ENCODE measurements at regions not wholly inside any gene's neighbourhood (a gene's known extent, or its start where the extent isn't known, plus 50 kb on each side); places are given as distances from the start of the nearest gene placed in this dataset.
"Not testable (repeated sequence)": the region's sequence is repeated elsewhere in the genome, so short reads cannot be mapped to it uniquely, and the experiment has no call there.

DNA sequence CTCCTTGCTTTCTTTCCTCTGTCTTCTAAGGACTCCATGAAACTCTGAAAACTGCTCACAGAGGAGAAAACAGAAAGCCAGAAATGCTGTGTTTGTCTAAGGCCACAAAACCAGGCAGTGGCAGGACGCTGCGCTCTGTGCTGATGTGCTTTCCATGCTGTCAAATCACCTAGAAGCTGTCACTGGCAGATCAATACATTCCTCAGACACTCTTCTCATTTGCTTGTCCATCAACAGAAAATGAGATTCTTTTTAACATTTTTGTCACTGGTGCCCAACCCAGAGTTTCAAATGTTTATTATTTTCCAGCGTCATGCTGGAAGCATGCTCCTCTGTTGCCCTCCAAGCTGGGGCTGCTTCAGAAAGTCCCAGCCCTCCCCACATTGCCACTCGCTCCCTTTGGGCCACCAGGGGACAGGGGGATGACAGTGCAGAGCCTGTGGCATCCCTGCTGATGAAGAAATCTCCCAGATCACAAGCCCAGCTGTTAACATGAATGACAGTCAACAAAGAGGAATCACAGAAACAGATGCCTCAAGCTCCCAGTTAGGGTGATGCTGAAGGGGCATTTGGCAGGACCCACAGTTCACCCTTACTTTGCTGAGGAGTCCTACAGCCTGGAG lies 117.5 kb upstream of the MEIS1 start:
- no peak for DNase-seq

DNA sequence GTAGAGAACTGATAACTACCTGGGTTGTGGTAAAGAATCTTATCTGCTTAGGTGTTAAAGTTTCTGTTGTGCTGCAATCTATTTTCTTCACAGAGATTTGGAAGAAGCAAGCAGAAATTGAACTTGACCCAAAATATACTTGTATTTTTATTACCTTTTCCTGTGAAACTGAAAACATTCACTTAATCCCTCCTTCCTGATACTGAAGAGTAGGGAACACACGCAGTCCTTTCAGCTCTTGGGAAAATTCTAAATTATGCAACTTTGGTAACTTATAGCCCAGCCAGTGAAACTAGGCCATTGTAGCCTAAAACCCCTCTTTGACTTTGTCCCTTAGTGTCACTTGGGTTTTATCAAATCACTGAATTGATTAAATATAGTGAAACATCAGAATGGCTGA lies 128.4 kb upstream of the MEIS1 start:
- DNase-seq = no peak

DNA sequence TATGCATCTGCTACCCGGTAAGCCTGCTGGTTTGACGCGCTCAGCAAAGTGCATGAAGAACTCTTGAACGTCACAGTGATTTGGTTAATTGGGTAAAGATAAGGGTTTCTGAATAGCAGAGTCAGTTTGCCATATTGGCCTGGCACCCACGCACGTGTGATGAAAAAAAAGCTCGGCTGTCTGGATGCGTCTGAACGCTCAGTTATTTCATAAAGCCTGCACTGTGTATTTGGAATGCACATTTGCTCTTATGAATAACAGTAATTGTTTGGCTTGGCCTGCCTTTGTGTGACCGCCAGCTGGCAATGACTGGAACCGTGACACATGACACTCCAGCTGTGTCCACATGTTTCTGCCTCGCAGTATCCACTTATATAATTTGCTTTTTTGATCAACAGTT lies 129.2 kb upstream of the MEIS1 start:
- peak in 40 of 51 donors; percentile 2 to 75 (median 31) for DNase-seq

DNA sequence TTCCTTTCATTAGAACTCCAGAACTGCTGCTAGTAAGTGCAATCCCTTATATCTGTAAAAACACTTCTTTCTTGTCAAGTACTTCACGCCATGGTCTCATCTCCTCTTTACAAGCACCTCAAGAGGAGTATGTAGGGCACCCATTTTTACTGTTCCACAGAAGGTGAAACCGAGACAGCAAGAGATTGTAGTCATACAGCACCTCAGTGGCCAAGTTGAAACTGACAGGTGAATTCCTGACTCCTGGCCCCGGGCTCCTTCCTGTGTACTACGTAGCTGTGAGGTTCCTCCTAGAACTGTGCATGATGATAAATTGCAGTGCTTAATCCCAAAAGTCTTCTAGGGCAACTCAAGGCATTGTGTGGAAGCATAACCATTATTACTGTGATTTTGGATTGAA lies 131.5 kb upstream of the MEIS1 start:
- DNase-seq = no peak

DNA sequence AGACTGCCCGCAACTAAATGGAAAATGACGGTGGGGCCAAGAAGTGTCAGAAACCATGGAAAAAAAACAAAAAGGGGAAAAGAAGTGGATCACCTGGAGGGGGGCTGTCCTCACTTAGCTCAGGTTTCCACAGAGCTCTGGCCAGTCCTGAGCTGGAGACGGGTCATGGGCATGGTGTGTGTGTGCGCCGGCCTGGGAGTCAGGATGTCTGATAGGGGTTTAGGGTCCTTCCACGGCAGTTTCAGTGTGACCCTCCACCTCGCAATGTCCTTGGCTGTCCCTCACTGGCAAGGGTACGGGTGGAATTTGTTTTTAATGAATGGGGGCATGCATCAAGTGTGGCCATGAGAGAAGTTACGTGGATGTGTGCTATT lies 133.2 kb upstream of the MEIS1 start:
- no peak for DNase-seq

DNA sequence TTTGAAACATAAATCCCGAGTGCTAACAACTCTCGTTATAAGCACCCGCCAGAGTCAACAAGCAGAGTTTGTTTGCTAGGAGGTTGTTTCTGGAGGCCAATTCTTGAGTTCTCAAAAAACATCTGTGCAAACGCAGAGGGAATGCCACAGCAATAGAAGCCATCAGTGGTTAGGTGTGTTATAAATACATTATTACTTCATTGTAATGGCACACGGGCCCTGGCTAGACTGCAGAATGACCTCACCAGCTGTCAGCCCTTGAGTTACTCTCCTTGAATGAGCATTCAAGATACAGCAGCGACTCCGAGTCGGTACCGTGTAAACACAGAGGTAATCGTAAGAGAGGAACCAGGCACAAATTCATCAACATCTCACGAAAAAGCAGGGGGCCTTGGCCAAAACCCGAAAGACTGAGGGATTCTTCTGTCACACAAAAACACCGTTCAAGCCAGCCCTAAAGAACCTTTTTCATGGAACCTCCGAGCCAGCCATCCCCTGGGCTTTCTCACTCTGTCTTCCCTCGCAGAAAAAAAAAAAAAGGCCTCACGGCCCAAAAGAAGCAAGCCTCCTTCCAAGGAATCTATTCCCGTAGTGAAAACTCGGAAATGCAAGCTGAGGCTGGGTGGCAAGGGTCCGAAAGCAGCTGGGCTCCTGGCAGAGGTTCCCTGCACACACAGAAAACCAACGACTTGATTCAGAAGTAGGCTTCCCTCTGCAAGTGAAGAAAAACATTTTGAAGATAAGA lies 133.7 kb upstream of the MEIS1 start:
- no peak for DNase-seq

DNA sequence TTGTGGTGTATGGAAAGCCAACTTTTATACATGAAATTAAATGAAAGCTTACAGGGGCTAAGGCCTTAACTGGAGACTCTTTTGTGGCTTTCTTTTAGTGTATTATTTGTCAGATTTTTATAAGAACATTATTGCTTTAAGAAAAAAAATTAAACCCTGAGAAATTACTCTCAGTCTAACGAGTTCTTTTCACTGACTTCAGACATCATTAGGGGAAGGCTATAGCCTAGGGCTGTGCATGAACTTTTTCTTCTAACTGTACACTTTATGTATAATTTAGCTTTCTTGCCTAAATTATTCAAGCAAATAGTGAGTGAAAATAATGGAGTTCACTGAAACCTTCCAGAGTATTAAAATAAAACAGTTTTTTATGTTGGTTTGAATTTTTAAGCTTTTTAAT lies 151.1 kb upstream of the MEIS1 start:
- DNase-seq = no peak

DNA sequence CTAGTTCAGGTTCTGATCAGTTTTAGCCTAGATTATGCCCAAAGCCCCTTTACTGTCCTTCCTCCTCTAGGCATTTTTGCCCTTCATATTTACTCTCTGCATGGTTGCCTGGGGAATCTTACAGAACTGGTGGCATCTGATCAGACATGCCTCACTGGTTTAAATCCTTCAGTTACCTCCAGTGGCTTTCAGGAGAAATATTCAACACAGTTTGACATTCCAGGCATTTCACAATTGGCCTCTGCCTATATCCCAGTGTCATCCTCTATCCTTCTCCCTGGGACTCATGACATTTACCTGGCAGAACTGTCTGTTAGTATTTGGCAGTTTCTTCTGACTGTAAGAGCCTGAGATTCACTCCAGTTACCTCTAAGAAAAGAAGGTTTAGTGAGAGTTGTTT lies 152.9 kb upstream of the MEIS1 start:
- DNase-seq = no peak

DNA sequence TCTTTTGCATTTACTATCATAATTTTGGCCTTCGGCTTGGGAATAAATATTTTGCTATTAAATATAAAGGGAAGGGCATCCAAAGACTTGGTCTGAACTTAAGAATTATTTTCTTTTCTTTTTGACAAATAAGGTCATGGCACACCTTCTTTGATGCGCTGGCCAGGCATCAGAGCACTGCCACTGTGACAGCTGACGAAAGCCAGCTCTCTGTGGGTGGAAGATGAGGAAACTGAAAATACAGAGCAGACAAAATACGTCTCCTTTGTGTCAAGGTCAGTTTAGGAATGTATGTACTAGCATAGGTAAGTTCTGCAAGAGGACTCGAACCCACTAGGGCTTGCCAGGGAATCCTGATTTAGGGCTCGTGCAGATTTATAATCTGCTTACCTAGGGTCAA lies 155.9 kb upstream of the MEIS1 start:
- no peak for DNase-seq

DNA sequence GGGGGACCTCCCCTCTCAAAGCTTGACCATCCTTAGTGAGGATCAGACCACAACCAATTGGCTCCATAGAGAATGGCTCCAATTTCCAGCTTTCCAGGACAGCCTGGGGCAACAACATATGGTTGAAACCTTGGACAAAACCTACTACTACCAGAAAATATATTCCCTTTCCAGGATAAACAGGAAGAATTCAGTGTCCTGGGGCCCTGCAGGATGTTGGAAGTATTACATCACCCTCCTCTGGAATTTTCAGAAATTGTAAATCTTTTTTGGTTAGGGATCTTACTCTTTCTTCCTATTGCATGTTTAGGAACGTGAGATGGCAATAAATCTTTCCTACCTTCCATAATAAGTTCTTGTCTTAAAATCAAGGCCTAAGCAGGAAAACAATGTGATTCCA lies 158.9 kb upstream of the MEIS1 start:
- DNase-seq = no peak

DNA sequence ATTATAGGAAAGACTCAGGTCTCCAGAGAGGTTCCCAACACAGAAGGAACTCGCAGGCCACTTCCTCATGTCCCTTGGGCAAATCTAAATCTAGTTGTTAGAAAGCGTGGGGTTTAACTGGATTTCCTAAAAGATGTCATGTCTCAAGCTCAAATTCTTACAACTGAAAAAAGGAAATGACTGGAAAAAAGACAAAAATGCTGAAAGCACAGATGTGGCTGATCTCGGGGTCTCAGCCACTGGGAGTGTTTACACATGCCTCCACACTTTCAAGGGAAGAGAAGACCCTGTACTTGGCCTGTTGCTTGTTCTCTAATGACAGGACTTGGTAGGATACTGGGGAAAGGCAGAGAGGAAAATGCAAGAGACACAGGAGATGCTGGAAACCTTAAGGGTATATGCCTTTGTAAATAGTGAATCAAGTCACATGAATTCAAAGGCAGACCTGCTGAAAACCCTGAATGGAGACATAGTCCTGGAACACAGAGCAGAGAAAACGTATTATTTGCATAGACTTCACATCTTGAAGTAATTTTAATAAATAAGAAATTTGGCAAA lies 160.9 kb upstream of the MEIS1 start:
- DNase-seq = no peak

DNA sequence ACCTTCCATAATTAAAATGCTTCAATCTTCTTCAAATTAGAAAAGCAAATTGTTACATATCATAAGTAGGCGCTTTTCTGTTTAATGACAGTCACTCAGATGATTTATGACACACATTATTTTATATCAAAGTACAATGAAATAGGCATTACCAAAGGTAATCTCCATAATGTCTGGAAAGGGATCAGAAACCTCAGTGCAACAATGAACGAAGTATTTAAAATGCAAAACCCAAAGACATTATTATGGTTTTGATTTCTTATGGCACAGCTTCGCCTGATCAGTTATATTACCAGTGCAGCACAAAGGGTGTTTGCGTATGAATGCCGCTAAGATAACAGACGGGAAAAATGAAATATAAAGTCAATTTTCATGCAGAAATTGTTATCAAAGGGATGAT lies 162.2 kb upstream of the MEIS1 start:
- DNase-seq = no peak

DNA sequence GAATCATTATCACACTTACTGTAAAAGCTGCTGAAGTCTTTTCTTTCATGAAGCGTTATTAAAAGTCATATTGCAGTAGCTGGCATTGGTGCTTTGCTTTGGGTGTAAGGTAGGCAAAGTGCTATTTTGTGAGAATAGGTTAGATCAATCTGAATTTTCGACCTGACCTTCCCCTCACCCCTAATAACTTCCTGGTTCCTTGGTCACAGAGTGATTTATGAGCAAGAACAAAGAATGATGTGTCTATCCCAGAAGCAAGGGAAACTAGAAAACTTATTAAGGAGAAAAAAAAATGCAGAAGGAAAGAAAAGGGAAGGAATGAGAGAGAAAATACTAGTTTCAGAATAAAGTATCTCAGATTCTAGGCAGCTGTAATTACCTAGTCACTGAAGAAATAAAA lies 163.1 kb upstream of the MEIS1 start:
- no peak for DNase-seq

DNA sequence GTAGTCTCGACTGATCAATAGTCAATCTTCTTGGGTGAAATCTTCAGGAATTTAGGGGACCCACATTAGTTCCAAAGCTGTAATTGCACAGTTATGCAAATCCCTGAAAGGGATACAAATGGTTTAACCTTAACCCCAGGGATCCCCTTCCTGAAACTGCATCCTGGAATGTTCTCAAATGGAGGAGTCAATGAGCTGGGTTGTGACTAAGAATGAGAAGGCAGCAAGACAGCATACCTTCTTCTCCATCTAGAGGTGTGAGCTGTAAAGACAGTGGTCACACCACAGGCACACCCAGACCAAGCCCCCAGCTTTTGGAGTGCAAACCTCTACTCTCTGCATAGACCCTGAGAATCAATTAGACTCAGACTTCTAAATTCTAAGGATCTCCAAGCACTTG lies 164.7 kb upstream of the MEIS1 start:
- DNase-seq = no peak

DNA sequence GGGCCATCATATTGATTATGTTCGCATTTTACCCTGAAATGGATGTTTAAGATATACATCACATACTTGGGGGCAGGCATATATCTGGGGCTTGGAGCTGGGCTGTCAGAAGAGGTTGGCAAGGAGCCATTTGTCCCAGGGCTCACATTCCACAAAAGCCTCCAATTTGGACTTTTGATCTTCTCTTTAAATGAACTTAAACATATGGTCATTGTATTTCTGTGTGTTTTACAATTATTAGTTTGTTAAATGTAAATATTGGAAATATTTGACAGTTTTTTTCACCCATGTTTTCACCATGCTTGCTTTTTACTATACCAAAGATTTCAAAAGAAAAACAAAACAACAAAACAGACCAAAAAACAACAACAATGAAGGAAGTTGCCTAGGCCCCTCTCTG lies 165.8 kb upstream of the MEIS1 start:
- DNase-seq = no peak

DNA sequence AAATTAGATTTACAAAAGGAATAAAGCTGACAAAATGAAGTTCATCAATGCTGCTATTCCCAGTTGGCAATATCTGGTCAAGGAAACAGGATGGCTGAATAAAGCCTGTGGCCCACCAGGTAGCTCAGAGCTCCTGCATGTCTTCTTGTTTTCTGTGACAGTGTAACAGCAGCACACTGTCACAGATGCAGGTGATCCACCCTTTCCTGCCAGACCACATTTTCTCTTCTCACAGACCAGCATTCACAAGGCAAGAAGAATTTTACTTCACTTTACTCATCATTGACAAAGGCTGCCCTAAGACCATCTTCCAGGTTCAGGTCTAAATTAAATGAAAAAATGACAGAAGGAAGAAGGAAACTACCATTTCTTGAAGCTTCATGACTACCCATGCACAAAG lies 166.2 kb upstream of the MEIS1 start:
- DNase-seq = no peak

DNA sequence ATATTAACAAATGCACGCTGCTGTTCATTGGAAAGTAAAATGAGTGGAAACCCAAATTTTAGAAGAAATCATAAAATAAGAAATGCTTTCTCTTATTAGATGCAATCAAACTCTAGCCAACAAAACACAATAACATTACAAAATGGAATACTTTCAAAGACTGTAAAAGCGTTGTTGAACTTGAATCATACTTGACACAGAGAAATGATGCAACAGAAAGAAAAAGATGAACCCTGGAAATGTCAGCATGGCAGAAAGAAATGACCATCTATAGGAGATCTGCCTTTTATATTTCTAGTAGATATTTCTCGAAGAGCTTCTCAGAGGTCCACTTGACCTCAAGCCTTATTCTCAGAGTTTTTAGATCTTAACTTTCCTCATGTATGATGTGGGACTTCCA lies 170.6 kb upstream of the MEIS1 start:
- no peak for DNase-seq

DNA sequence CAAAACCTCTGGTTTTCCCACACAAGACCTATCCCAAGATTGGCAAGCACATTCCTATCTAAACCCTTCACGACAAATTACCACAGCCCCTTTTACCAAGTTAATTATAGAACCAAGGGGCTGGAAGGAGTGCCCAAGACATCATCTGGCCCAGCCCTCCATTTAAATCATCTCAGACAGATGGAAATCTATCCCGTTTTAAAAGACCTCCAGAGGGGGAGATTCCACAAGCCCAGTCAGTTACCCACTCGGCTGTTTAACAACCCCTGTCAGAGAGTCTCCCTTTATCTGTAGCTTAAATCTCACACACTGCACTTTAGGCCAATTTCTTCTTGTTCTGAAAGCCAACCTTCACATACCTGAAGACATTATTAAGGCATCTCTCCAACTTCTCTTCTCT lies 179.1 kb upstream of the MEIS1 start:
- DNase-seq = no peak

DNA sequence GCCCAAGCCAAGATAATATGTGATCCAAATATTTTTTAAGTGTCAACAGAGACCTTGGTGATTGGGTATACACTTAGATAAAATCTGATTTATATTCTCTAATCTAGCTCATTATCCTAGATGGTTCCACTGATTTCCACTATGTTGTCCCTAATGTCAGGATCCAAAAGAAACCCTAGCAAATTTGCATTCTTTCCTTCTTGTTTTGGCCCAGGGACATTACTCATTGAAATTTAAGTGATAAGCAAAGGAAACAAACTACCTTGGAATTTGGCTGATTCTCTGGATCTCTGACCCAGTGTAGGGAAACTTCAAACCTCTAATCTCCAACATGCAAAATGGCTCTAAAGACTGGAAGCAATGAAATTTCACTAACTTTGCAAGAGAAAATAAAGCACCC lies 179.8 kb upstream of the MEIS1 start:
- no peak for DNase-seq

DNA sequence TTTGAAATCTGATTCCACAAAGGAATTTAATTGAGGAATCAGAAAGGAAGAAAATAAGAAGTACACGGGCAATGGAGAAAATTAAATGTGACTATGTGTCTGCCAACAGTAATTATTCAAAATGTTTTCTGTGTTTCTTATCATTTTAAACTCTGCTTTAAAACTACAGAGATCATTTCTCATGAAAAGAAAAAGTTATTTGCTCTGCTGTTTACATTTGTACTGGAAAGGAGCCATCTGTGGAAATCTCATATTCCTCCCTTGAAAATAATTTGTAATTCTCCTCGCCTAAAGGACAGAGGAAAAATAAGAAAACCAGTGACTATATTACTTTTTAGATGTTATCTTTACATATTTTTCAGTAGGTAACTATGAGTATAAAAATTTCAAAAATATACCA lies 181.9 kb upstream of the MEIS1 start:
- no peak for DNase-seq

DNA sequence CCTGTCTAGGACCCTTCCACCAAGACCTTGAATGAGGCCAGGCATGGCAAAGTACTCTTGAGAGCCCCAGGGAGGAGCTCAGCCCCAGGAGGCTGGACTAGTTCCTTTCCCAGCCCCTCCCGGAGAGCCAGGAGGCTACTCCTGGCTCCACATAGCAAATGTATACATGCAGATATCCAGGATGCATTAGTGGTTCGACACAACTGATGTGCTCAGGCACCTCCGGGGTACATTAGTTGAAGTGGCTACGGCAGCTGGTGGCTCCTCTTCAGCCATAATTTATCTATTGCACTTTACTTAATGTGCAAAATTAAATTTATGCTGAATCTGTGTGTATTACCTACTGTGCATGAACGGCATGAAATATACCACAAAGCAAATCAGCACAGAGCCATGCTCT lies 182.8 kb upstream of the MEIS1 start:
- DNase-seq = no peak

DNA sequence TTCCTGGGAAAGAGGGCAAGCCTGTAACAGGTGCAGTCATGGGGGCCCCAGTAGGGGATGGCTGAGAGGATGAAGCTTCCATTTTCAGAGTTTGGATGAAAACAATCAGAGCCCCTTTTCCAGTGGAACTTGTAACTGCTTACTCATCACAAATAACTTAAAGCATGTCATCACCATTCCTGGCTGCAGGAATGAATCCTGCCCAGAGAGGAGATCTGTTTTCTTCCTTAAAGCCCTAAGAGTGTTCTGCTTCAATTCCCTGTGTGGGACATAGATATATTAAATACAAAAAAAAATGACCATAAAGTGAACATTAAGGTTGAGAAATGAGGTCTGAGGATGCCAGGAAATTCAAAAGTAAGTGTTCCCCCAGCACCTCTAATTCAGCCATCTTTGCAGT lies 183.4 kb upstream of the MEIS1 start:
- DNase-seq = no peak

DNA sequence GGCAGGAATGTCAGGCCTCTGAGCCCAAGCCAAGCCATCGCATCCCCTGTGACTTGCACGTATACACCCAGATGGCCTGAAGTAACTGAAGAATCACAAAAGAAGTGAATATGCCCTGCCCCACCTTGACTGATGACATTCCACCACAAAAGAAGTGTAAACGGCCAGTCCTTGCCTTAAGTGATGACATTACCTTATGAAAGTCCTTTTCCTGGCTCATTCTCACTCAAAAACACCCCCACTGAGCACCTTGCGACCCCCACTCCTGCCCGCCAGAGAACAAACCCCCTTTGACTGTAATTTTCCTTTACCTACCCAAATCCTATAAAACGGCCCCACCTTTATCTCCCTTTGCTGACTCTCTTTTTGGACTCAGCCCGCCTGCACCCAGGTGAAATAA lies 185.8 kb upstream of the MEIS1 start:
- not testable (repeated sequence) for DNase-seq

DNA sequence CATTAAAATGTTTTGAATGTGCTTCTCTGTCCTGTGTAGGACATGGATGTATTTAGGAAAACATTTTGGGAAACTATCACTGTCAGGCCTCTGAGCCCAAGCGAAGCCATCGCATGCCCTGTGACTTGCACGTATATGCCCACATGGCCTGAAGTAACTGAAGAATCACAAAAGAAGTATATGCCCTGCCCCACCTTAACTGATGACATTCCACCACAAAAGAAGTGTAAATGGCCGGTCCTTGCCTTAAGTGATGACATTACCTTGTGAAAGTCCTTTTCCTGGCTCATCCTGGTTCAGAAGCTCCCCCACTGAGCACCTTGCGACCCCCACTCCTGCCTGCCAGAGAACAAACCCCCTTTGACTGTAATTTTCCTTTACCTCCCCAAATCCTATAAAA lies 191.1 kb upstream of the MEIS1 start:
- DNase-seq = not testable (repeated sequence)

Data from hypothalamus (tissue), 51 donors.